ENCODE measurements at regions not wholly inside any gene's neighbourhood (a gene's known extent, or its start where the extent isn't known, plus 50 kb on each side); places are given as distances from the start of the nearest gene placed in this dataset.
"Not testable (repeated sequence)": the region's sequence is repeated elsewhere in the genome, so short reads cannot be mapped to it uniquely, and the experiment has no call there.

DNA sequence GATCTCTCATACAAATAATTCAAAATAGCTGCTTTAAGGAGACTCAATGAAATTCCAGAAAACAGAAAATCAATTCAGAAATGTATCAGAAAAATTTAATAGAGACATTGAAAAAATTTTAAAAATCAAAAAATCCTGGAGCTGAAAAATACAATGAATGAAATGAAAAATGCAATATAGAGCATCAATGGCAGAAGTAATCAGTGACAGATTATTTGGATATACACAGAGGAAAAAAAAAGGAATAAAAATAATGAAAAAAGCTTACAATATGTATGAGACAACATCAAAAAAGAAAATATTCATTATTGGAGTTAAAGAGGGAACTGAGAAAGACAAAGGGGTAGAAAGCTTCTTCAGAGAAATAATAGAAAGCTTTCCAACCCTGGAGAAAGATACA is 122.9 kb upstream of the KLF14 start:
- in situ Hi-C loops (cut with MboI; ENCODE audit: low sequenced_read_pairs in 4 of 4), result loop anchor here in 1 of 4 donors (25.0 kb wide), 2 partner anchors 180 to 805 kb away; no protein-coding TSS in a partner anchor

DNA sequence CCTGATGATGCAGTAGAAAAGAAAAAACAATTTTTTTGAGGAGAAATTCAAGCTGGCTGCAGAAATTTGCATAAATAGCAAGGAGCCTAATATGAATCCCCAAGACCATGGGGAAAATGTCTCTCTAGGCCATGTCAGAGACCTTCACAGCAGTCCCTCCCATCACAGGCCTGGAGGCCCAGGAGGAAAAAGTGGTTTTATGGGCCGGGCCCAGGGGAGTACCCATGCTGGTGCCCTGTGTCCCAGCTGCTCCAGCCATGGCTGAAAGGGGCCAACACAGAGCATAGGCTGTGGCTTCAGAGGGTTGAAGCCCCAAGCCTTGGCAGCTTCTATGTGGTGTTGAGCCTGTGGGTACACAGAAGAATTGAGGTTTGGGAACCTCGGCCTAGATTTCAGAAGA is 126.8 kb upstream of the KLF14 start:
- intact Hi-C loops (cut with DNase I; ENCODE audit: low total_unique reads); H3K9me3 ChIP-seq; H3K4me3 ChIP-seq; H3K27me3 ChIP-seq; ATAC-seq; DNase-seq; H3K4me1 ChIP-seq: not testable (repeated sequence)
- H3K36me3 ChIP-seq, result peaks cover 0 to 69% of the 10 kb centered on the region in 2 donors
- peak overlapping the region in 1 of 4 donors; percentile 29 for H3K27ac ChIP-seq
- in situ Hi-C loops (cut with MboI; ENCODE audit: low sequenced_read_pairs in 4 of 4), result loop anchor here in 1 of 4 donors (25.0 kb wide), 2 partner anchors 176 to 801 kb away; no protein-coding TSS in a partner anchor

More for the DNA sequence above, 122.9 kb upstream of the KLF14 start:
- H3K27me3 ChIP-seq, result no peaks in the 10 kb centered on the region
- no peak for DNase-seq
- no peaks in the 10 kb centered on the region for H3K9me3 ChIP-seq
- no peak overlapping the region for H3K27ac ChIP-seq
- no peaks in the 10 kb centered on the region for H3K4me1 ChIP-seq
- peaks cover 0 to 73% of the 10 kb centered on the region in 2 donors for H3K36me3 ChIP-seq
- no peak for ATAC-seq
- intact Hi-C loops (cut with DNase I; ENCODE audit: low total_unique reads), result no loop called here
- no peak for TF ChIP-seq POLR2A (IDR thresholded peaks at IDR 0.05)
- TF ChIP-seq, protein P1, sequence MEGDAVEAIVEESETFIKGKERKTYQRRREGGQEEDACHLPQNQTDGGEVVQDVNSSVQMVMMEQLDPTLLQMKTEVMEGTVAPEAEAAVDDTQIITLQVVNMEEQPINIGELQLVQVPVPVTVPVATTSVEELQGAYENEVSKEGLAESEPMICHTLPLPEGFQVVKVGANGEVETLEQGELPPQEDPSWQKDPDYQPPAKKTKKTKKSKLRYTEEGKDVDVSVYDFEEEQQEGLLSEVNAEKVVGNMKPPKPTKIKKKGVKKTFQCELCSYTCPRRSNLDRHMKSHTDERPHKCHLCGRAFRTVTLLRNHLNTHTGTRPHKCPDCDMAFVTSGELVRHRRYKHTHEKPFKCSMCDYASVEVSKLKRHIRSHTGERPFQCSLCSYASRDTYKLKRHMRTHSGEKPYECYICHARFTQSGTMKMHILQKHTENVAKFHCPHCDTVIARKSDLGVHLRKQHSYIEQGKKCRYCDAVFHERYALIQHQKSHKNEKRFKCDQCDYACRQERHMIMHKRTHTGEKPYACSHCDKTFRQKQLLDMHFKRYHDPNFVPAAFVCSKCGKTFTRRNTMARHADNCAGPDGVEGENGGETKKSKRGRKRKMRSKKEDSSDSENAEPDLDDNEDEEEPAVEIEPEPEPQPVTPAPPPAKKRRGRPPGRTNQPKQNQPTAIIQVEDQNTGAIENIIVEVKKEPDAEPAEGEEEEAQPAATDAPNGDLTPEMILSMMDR (IDR thresholded peaks at IDR 0.05 in 4 of 5, conservative IDR thresholded peaks at IDR 0.05 in 1 of 5), result no peak
- H3K4me3 ChIP-seq, result no peak overlapping the region

GRCh38 chr7:130865408-130866236 is 131.6 kb upstream of the KLF14 start:
- in situ Hi-C loops (cut with MboI; ENCODE audit: low sequenced_read_pairs in 4 of 4), result loop anchor here in 1 of 4 donors (25.0 kb wide), 2 partner anchors 172 to 797 kb away; no protein-coding TSS in a partner anchor
- no peak for ATAC-seq
- Histone ChIP-seq H3K36me3 (peaks cover 0 to 83% of the 10 kb centered on the region in 2 donors), H3K4me3 (no peak overlapping the region), H3K4me1 (no peaks in the 10 kb centered on the region), H3K9me3 (no peaks in the 10 kb centered on the region), H3K27me3 (no peaks in the 10 kb centered on the region), H3K27ac (no peak overlapping the region)
- no peak for TF ChIP-seq POLR2A (IDR thresholded peaks at IDR 0.05)
- TF ChIP-seq, protein P1 (IDR thresholded peaks at IDR 0.05 in 4 of 5, conservative IDR thresholded peaks at IDR 0.05 in 1 of 5), result no peak
- intact Hi-C loops (cut with DNase I; ENCODE audit: low total_unique reads), result no loop called here
- DNase-seq, result no peak

- peak overlapping the region in 2 of 4 donors; percentile 3 to 32 for H3K27ac ChIP-seq
- TF ChIP-seq POLR2A (IDR thresholded peaks at IDR 0.05), result no peak
- TF ChIP-seq, protein P1 (IDR thresholded peaks at IDR 0.05 in 4 of 5, conservative IDR thresholded peaks at IDR 0.05 in 1 of 5), result no peak
Observed at GRCh38 chr7:130867039-130867438, 133.0 kb upstream of the KLF14 start.

GRCh38 chr7:130867581-130868136 is 133.7 kb upstream of the KLF14 start:
- Histone ChIP-seq H3K27me3 (no peaks in the 10 kb centered on the region), H3K4me1 (no peaks in the 10 kb centered on the region), H3K9me3 (no peaks in the 10 kb centered on the region), H3K36me3 (peaks cover 0 to 81% of the 10 kb centered on the region in 2 donors), H3K27ac (peak overlapping the region in 2 of 4 donors; percentile 32 to 35), H3K4me3 (no peak overlapping the region)
- DNase-seq (peak in 1 of 2 donors; percentile 27), ATAC-seq (peak in 1 of 2 donors; percentile 9)
- intact Hi-C loops (cut with DNase I; ENCODE audit: low total_unique reads), result no loop called here
- no peak for TF ChIP-seq POLR2A (IDR thresholded peaks at IDR 0.05)
- TF ChIP-seq, protein P1 (IDR thresholded peaks at IDR 0.05 in 4 of 5, conservative IDR thresholded peaks at IDR 0.05 in 1 of 5), result no peak
- in situ Hi-C loops (cut with MboI; ENCODE audit: low sequenced_read_pairs in 4 of 4), result loop anchor here in 1 of 4 donors (25.0 kb wide), 2 partner anchors 170 to 795 kb away; no protein-coding TSS in a partner anchor

More at GRCh38 chr7:130867039-130867438, 133.0 kb upstream of the KLF14 start:
- Histone ChIP-seq H3K4me3 (no peak overlapping the region), H3K9me3 (no peaks in the 10 kb centered on the region), H3K36me3 (peaks cover 0 to 82% of the 10 kb centered on the region in 2 donors), H3K27me3 (no peaks in the 10 kb centered on the region), H3K4me1 (no peaks in the 10 kb centered on the region)
- intact Hi-C loops (cut with DNase I; ENCODE audit: low total_unique reads) (no loop called here), in situ Hi-C loops (cut with MboI; ENCODE audit: low sequenced_read_pairs in 4 of 4) (loop anchor here in 1 of 4 donors (25.0 kb wide), 2 partner anchors 170 to 795 kb away; no protein-coding TSS in a partner anchor)
- ATAC-seq (peak in 1 of 2 donors; percentile 6), DNase-seq (no peak)

Data from gastrocnemius medialis (tissue), 4 donors.